Hepatocyte (in vitro differentiated cells): ENCODE measurements at regions not wholly inside any gene's neighbourhood (a gene's known extent, or its start where the extent isn't known, plus 50 kb on each side); places are given as distances from the start of the nearest gene placed in this dataset.
"Not testable (repeated sequence)": the region's sequence is repeated elsewhere in the genome, so short reads cannot be mapped to it uniquely, and the experiment has no call there.

Experiments
- DNase-seq: peaks from one replicate; pipeline ENCODE4 v3.0.0-alpha.2; 2016; ENCODE audit warnings: low spot score
- H2AFZ ChIP-seq: fragments of 200-600 bp; sonication (generic); 2 replicates; pipeline ENCODE4 v1.6.0; 2016; ENCODE audit warnings: antibody characterized with exemption, mild to moderate bottlenecking
- H3K27ac ChIP-seq: fragments of 200-600 bp; sonication (generic); 2 replicates; pipeline ENCODE4 v1.5.1; 2016; ENCODE audit warnings: mild to moderate bottlenecking
- H3K27me3 ChIP-seq: fragments of 200-600 bp; sonication (generic); 2 replicates; pipeline ENCODE4 v1.6.1; 2016
- H3K36me3 ChIP-seq: fragments of 200-600 bp; sonication (generic); replicated peaks from 2 replicates; pipeline ENCODE4 v1.5.1; 2016; ENCODE audit warnings: low read depth; ENCODE audit not compliant: insufficient read depth
- H3K4me1 ChIP-seq: fragments of 200-600 bp; sonication (generic); 2 replicates; pipeline ENCODE4 v1.5.1; 2016; ENCODE audit warnings: mild to moderate bottlenecking, moderate library complexity; ENCODE audit not compliant: insufficient read depth
- H3K4me2 ChIP-seq: fragments of 200-600 bp; sonication (generic); 2 replicates; pipeline ENCODE4 v1.6.0; 2016
- H3K4me3 ChIP-seq: fragments of 200-600 bp; sonication (generic); 2 replicates; pipeline ENCODE4 v1.5.1; 2016; ENCODE audit warnings: mild to moderate bottlenecking
- H3K79me2 ChIP-seq: fragments of 200-600 bp; sonication (generic); 2 replicates; pipeline ENCODE4 v1.6.0; 2017; ENCODE audit warnings: mild to moderate bottlenecking
- H3K9me2 ChIP-seq: fragments of 200-600 bp; sonication (generic); replicated peaks from 2 replicates; pipeline ENCODE4 v1.6.0; 2017; ENCODE audit warnings: mild to moderate bottlenecking; ENCODE audit not compliant: insufficient read depth
- H3K9me3 ChIP-seq: fragments of 200-600 bp; sonication (generic); 2 replicates; pipeline ENCODE4 v1.5.1; 2016; ENCODE audit warnings: low read depth, mild to moderate bottlenecking
- H4K20me1 ChIP-seq: fragments of 200-600 bp; sonication (generic); 2 replicates; pipeline ENCODE4 v1.6.0; 2016; ENCODE audit warnings: mild to moderate bottlenecking; ENCODE audit not compliant: insufficient read depth, poor library complexity, severe bottlenecking
- CTCF ChIP-seq: fragments of 200-600 bp; sonication (generic); IDR thresholded peaks from 2 replicates; pipeline ENCODE4 v1.5.1; 2016; ENCODE audit warnings: antibody characterized with exemption, mild to moderate bottlenecking; ENCODE audit not compliant: poor library complexity
- EZH2 ChIP-seq: fragments of 200-600 bp; sonication (generic); IDR thresholded peaks from 2 replicates; pipeline ENCODE4 v1.6.1; 2016; ENCODE audit warnings: antibody characterized with exemption, mild to moderate bottlenecking, borderline replicate concordance
- EZH2phosphoT487 ChIP-seq: fragments of 200-600 bp; sonication (generic); IDR thresholded peaks from one replicate; pipeline ENCODE4 v1.6.1; 2018; ENCODE audit warnings: antibody characterized with exemption, mild to moderate bottlenecking, low read depth, moderate library complexity; ENCODE audit not compliant: unreplicated experiment, severe bottlenecking
- WGBS: methylation state at CpG from one replicate; pipeline ENCODE4 v1.1.6; 2016; ENCODE audit warnings: low lambda C conversion rate; ENCODE audit errors: missing lambda C conversion rate; 5-methylcytosine and 5-hydroxymethylcytosine counted together

GRCh38 chr4:171340258-171340657 is 472.9 kb upstream of the GALNTL6 start:
- Histone ChIP-seq H4K20me1 (no peaks in the 10 kb centered on the region), H2AFZ (no peak overlapping the region), H3K4me2 (no peak overlapping the region), H3K4me3 (no peak overlapping the region), H3K4me1 (no peaks in the 10 kb centered on the region), H3K36me3 (no peaks in the 10 kb centered on the region), H3K27me3 (no peaks in the 10 kb centered on the region), H3K9me3 (no peaks in the 10 kb centered on the region), H3K27ac (no peak overlapping the region), H3K79me2 (no peaks in the 10 kb centered on the region), H3K9me2 (no peaks in the 10 kb centered on the region)
- no peak for DNase-seq
- 89% methylated on average over 6 of the region's 6 CpGs for WGBS
- TF ChIP-seq EZH2 (no peak), EZH2phosphoT487 (no peak), CTCF (no peak)

DNA sequence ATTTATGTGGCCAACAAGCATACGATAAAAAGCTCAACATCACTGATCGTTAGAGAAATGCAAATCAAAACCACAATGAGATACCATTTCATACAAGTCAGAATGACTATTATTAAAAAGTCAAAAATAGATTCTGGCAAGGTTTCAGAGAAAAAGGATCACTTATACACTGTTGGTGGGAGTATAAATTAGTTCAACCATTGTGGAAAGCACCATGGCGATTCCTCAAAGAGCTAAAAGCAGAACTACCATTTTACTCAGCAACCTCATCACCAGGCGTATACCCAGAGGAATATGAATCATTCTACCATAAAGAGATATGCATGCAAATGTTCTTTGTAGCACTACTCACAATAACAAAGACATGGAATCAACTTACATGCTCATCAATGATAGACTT is 478.7 kb upstream of the GALNTL6 start:
- 85% methylated on average over 4 of the region's 4 CpGs for WGBS
- Histone ChIP-seq H3K9me2 (no peaks in the 10 kb centered on the region), H3K4me3 (no peak overlapping the region), H3K79me2 (no peaks in the 10 kb centered on the region), H3K4me1 (no peaks in the 10 kb centered on the region), H2AFZ (no peak overlapping the region), H3K27ac (no peak overlapping the region), H3K27me3 (no peaks in the 10 kb centered on the region), H3K9me3 (no peaks in the 10 kb centered on the region), H4K20me1 (no peaks in the 10 kb centered on the region), H3K4me2 (no peak overlapping the region), H3K36me3 (no peaks in the 10 kb centered on the region)
- no peak for DNase-seq
- TF ChIP-seq EZH2phosphoT487 (no peak), CTCF (no peak), EZH2 (no peak)

GRCh38 chr4:171308661-171309060 is 504.5 kb upstream of the GALNTL6 start:
- Histone ChIP-seq H3K4me3 (no peak overlapping the region), H3K27me3 (no peaks in the 10 kb centered on the region), H3K4me2 (no peak overlapping the region), H4K20me1 (no peaks in the 10 kb centered on the region), H3K27ac (no peak overlapping the region), H3K9me2 (no peaks in the 10 kb centered on the region), H2AFZ (no peak overlapping the region), H3K36me3 (no peaks in the 10 kb centered on the region), H3K79me2 (no peaks in the 10 kb centered on the region), H3K9me3 (no peaks in the 10 kb centered on the region), H3K4me1 (no peaks in the 10 kb centered on the region)
- no peak for TF ChIP-seq CTCF
- no peak for TF ChIP-seq EZH2phosphoT487
- TF ChIP-seq EZH2 = no peak
- DNase-seq = no peak

- H3K9me2 ChIP-seq, H4K20me1 ChIP-seq, H2AFZ ChIP-seq, H3K9me3 ChIP-seq, H3K4me3 ChIP-seq, H3K36me3 ChIP-seq, H3K27ac ChIP-seq, H3K27me3 ChIP-seq, H3K79me2 ChIP-seq, H3K4me2 ChIP-seq, H3K4me1 ChIP-seq, DNase-seq: not testable (repeated sequence)
- 97% methylated on average over 48 of the region's 52 CpGs for WGBS
Measured at GRCh38 chr4:171298048-171298718, 515.0 kb upstream of the GALNTL6 start.
